ENCODE measurements at regions not wholly inside any gene's neighbourhood (a gene's known extent, or its start where the extent isn't known, plus 50 kb on each side); places are given as distances from the start of the nearest gene placed in this dataset.

DNA sequence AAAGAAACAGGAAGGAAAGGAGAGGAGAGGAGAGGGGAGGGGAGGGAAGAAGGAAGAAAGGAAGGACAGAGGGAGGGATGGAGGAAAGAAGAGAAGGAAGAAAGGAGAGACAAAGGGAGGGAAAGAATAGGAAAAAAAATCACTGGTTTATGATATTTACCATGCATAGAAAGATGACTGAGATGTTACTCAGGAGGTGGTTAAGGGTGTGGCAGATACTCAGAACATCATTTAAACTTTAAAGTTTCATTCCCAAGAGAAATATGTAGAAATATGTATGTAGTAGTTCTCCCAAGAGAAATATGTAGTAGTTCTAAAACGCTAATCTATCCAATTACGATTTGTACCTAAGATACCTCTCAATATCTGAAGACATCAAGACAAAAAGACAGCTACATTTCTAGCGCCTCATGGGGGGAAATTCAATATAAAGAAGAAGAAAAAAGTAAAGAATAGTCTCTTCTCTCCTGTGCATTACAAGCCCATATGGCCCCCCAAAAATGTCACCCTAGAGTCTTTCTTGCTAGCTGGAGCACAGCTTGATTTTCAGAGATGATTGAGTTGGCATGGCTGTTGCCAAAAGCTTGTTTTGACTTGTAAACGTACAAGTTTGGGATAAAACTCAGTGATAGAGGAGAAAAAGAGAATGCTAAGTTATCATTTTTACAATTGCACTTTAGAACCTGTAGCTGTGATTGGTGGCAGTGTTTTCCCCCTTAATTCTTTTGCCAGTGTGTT, 539.2 kb downstream of the CDH26 start:
- intact Hi-C loops (cut with micrococcal nuclease), result no loop called here
- no peak for ATAC-seq
- ChIA-PET CTCF (no interaction called here), POLR2A (no interaction called here)
- Mint-ChIP-seq H3K27ac (no peak overlapping the region), H3K36me3 (ENCODE audit: low read depth) (no peaks in the 10 kb centered on the region), H3K9me3 (no peaks in the 10 kb centered on the region), H3K4me1 (ENCODE audit: low read depth) (no peaks in the 10 kb centered on the region), H3K4me3 (no peak overlapping the region), H3K27me3 (no peaks in the 10 kb centered on the region)
- TF ChIP-seq, protein P1, sequence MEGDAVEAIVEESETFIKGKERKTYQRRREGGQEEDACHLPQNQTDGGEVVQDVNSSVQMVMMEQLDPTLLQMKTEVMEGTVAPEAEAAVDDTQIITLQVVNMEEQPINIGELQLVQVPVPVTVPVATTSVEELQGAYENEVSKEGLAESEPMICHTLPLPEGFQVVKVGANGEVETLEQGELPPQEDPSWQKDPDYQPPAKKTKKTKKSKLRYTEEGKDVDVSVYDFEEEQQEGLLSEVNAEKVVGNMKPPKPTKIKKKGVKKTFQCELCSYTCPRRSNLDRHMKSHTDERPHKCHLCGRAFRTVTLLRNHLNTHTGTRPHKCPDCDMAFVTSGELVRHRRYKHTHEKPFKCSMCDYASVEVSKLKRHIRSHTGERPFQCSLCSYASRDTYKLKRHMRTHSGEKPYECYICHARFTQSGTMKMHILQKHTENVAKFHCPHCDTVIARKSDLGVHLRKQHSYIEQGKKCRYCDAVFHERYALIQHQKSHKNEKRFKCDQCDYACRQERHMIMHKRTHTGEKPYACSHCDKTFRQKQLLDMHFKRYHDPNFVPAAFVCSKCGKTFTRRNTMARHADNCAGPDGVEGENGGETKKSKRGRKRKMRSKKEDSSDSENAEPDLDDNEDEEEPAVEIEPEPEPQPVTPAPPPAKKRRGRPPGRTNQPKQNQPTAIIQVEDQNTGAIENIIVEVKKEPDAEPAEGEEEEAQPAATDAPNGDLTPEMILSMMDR (IDR thresholded peaks at IDR 0.05), result no peak
- DNase-seq, result no peak

DNA sequence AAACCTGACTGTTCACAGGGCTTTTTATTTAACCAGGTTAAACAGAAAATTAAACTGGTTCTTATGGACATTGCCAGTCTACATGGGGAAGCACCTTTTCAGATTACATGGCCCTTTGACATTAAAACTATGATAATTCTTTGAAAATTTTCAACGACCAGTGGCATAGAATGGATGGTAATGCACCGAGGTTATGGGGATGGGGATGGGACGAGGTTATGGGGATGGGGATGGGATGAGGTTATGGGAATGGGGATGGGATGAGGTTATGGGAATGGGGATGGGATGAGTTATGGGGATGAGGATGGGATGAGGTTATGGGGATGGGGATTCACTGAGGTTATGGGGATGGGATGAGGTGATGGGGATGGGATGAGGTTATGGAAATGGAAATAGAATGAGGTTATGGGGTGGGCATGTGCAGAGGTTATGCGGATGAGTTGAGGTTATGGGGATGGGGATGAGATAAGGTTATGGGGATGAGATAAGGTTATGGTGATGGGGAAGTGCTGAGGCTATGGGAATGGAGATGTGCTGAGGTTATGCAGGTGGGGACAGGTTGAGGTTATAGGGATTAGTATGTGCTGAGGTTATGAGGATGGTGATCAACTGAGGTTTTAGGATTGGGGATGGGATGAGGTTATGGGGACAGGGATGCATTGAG, 541.9 kb downstream of the CDH26 start:
- no peaks in the 10 kb centered on the region for H3K27me3 Mint-ChIP-seq
- no peaks in the 10 kb centered on the region for H3K9me3 Mint-ChIP-seq
- intact Hi-C loops (cut with micrococcal nuclease), result no loop called here

DNA sequence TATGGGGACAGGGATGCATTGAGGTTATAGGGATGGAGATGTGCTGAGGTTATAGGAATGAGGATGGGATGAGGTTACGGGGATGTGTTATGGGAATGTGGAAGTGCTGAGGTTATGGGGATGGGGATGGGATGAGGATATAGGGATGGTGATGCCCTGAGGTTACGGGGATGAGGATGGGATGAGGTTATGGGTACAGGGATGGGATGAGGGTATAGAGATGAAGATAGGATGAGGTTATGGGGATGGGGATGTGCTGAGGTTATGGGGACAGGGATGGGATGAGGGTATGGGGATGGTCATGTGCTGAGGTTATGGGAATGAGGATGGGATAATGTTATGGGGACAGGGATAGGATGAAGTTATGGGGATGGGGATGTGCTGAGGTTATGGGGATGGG, 542.8 kb downstream of the CDH26 start:
- Mint-ChIP-seq H3K9me3 (no peaks in the 10 kb centered on the region), H3K27me3 (no peaks in the 10 kb centered on the region), H3K36me3 (ENCODE audit: low read depth) (no peaks in the 10 kb centered on the region), H3K4me3 (no peak overlapping the region), H3K4me1 (ENCODE audit: low read depth) (no peaks in the 10 kb centered on the region), H3K27ac (no peak overlapping the region)
- CTCF ChIA-PET, result no interaction called here
- DNase-seq (no peak), ATAC-seq (no peak)
- intact Hi-C loops (cut with micrococcal nuclease), result no loop called here
- POLR2A ChIA-PET, result no interaction called here
- TF ChIP-seq, protein P1 (IDR thresholded peaks at IDR 0.05), result no peak

More for the DNA sequence above, 541.9 kb downstream of the CDH26 start:
- no peak for DNase-seq
- ATAC-seq, result no peak
- H3K4me3 Mint-ChIP-seq, result no peak overlapping the region
- H3K36me3 Mint-ChIP-seq (ENCODE audit: low read depth), result no peaks in the 10 kb centered on the region
- no peaks in the 10 kb centered on the region for H3K4me1 Mint-ChIP-seq (ENCODE audit: low read depth)
- ChIA-PET POLR2A (no interaction called here), CTCF (no interaction called here)
- H3K27ac Mint-ChIP-seq, result no peak overlapping the region
- TF ChIP-seq, protein P1 (IDR thresholded peaks at IDR 0.05), result no peak

DNA sequence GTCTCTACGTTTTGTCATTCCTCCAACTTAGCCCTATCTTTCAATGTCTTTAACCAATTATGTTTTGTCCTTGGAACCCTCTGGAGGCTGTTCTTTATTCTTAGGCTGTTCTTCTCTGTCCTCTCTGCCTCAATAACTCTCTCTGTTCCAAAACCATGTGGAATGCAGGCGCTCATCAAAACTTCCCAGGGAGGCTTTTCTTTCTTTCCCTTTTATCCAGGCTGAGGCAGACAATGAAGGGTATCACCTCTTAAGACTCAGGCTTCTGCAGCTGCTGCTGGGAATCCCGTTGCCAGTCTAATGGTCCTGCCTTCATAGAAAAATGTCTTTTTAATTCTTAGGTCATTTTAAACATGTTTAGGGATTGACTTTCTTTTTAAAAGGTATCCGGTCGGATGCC, 544.7 kb downstream of the CDH26 start:
- DNase-seq (no peak), ATAC-seq (no peak)
- TF ChIP-seq, protein P1 (IDR thresholded peaks at IDR 0.05), result no peak
- Mint-ChIP-seq H3K9me3 (no peaks in the 10 kb centered on the region), H3K4me3 (no peak overlapping the region), H3K36me3 (ENCODE audit: low read depth) (no peaks in the 10 kb centered on the region), H3K4me1 (ENCODE audit: low read depth) (no peaks in the 10 kb centered on the region), H3K27ac (no peak overlapping the region), H3K27me3 (no peaks in the 10 kb centered on the region)
- POLR2A ChIA-PET, result interaction anchor here (0.6 kb wide), 1 partner anchor 99 kb away, joined by 4 read pairs; no protein-coding TSS in a partner anchor
- intact Hi-C loops (cut with micrococcal nuclease), result no loop called here
- CTCF ChIA-PET, result no interaction called here

GRCh38 chr20:60505423-60505822, 547.2 kb downstream of the CDH26 start:
- Mint-ChIP-seq H3K4me3 (no peak overlapping the region), H3K9me3 (no peaks in the 10 kb centered on the region), H3K36me3 (ENCODE audit: low read depth) (no peaks in the 10 kb centered on the region), H3K27me3 (no peaks in the 10 kb centered on the region), H3K27ac (no peak overlapping the region), H3K4me1 (ENCODE audit: low read depth) (no peaks in the 10 kb centered on the region)
- ChIA-PET CTCF (interaction anchor here (0.5 kb wide), 1 partner anchor 154 kb away, joined by 3 read pairs; no protein-coding TSS in a partner anchor), POLR2A (no interaction called here)
- intact Hi-C loops (cut with micrococcal nuclease), result no loop called here
- no peak for DNase-seq
- TF ChIP-seq, protein P1 (IDR thresholded peaks at IDR 0.05), result no peak
- no peak for ATAC-seq

All from activated CD8-positive, alpha-beta T cell treated with anti-CD3 and anti-CD28 coated beads for 36 hours (primary cell).